HT-29 (cell line): ENCODE measurements at regions not wholly inside any gene's neighbourhood (a gene's known extent, or its start where the extent isn't known, plus 50 kb on each side); places are given as distances from the start of the nearest gene placed in this dataset.
"Not testable (repeated sequence)": the region's sequence is repeated elsewhere in the genome, so short reads cannot be mapped to it uniquely, and the experiment has no call there.

ENCODE experiments used
- DNase-seq: peaks from one replicate; pipeline ENCODE4 v3.0.0-alpha.2; 2015; ENCODE audit warnings: low spot score

DNA sequence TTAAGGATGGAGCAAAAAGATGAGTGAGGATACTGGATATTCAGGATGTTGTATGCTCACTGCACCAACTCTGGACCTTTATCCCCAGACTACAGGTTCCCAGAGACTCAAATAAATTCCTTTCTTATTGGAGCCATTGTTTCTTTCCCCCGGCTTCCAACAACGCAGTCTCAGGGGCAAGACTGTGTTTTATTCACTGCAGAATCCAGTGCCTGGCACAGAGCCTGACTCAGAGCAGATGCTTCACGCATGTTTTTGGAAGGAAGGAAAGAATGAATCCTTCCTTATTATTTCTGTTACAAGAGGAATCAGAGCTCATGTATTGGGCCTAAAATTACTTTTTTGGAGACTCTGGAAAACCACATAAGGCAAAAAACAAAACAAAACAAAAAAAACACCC is 96.0 kb upstream of the VGLL4 start:
- no peak for DNase-seq

DNA sequence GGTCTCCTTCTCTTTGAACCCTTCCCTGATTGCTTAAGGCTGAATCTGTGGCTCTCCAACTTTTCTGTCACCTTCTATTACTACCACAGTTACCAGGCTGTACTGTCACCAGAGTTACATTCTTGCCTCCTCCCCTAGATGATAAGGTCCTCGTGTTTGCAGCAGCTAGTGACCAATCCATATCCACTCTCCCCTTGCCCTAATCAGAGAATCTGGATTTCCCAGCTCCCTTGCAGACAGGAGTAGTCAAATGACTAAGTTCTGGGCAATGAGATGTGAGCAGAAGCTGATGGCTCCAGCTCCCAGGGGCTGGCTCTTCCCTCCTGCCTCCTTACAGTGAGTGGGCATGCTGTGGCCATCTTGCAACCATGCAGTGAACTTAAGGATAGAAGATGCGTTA is 95.4 kb upstream of the VGLL4 start:
- DNase-seq = no peak

DNA sequence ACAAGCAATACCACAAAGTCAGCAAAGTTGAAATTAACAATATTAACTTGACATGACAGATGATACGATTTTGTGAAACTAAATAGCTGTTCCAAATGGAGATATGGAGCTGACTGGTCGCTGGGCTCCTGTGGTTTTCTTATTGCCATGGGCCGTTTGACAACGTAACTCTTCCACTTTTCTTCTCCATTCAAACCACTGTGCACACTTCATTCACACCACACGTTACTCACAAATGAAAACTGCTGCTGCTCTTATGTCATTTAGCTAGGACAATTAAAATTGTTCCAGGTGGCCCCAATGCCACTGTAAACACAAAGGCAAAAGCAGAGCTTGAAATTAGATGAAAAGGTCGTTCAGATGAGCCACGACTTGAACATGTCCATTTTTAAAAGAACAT is 94.0 kb upstream of the VGLL4 start:
- no peak for DNase-seq

DNA sequence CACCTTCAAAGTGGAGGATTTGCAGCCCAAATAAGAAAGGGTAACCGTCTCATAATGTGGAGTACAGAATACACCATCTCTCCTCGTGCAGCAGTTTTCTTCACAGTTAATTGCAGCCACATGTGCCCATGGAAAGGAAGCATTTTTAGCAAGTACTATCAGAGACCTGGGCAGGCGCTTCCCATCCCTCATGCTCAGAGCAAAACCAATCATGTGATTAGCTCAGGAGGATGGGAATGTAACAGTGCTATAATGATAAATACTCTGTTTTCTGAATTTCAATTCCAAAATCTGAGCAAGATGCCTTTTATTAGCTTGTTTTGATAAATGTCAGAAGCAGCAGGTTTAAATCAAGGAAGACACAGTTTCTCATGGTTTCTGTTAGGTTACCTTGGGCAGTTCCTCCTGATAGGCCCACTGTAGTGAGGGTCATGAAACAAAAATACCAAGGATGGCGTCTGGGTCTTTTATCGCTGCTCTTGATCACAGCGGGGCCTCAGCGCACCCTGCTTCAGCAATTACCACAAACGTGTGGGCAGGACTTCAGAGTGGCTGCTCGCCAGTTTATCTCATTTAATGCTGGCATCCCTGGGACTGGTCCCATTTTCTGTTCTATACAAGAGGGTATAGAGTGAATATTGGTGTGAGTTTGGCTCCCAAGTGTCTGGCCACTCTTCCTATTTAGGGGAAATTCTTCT is 92.6 kb upstream of the VGLL4 start:
- DNase-seq = no peak

DNA sequence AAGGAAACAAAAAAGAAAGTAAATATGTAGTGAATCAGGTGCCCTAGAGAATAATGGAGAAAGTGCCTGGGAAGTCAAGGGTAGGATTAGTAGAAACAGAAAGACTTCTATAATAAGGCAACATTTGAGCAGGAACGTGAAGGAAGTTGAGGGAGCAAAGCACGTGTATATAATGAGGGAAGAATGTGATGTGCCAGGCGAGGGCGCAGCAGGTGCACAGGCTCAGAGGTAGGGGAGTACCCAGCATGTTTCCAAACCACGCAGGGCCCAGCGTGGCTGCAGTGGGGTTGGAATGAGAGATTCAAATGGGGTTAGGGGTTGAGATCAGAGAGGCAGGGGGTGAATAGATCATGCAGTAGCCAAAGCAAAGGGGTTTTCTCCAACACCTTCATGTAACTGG is 91.9 kb upstream of the VGLL4 start:
- no peak for DNase-seq

DNA sequence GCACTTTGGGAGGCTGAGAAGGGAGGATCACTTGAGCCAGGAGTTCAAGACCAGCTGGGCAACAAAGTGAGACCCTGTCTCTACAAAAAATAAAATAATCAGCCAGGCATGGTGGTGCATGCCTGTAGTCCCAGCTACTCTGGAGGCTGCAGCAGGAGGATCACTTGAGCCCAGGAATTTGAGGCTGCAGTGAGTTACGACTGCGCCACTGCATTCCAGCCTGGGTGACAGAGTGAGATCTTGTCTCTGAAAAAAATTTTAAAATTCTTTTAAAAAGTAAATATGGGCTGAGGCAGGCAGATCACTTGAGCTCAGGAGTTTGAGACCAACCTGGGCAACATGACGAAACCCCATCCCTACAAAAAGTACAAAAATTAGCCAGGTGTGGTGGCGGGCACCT is 91.4 kb upstream of the VGLL4 start:
- not testable (repeated sequence) for DNase-seq

DNA sequence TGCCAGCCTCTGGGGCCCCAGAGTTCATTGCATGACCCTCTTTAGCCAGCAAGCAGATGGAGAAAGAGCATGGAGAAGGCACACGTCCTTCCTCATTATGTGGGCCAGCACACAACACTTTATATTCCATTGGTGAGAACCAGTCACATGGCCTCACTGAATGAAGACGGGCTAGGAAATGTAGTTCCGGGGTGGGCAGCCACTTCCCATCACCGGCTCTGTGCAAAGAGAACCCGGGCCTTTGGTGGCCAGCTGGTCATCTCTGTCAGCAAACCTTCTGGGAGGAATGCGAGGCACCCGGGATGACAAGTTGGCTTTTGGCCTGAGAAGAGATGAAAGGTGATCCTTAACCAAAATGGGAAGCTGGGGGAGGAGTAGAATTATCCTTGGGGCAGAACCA is 90.2 kb upstream of the VGLL4 start:
- no peak for DNase-seq

DNA sequence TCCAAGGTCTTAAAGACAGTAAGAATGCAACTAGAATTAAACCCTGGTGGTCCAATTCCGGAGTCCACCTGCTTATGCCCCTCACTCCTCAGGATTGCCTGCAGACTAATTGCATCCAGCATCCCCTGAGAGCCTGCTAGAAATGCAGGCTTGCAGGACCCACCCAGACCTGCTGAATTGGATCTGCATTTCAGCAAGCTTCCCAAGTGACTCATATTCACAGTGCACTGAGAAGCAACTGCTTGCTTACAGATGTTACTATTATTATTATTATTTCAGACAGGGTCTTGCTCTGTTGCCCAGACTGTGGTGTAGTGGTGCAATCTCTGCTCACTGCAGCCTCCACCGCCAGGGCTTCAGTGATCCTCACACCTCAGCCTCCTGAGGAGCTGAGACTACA is 83.5 kb upstream of the VGLL4 start:
- no peak for DNase-seq

DNA sequence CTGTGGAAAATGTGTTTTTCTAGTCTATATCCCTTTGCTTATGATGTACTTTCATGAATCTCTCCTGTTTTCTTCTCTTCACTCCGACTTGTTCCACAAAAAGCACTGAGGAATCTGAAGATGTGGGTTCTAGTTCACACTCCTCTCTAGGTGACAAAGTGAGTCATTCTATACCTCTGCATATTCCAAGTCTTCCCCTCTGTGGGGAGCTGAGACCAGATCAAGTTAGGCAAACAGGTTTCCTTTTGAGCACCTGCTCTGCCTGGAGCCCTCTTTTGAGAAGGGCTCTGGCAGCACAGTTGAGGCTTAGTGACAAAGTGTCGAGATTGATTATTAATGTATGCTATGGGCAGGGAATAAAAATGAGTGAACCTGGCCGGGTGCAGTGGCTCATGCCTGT is 82.4 kb upstream of the VGLL4 start:
- no peak for DNase-seq

DNA sequence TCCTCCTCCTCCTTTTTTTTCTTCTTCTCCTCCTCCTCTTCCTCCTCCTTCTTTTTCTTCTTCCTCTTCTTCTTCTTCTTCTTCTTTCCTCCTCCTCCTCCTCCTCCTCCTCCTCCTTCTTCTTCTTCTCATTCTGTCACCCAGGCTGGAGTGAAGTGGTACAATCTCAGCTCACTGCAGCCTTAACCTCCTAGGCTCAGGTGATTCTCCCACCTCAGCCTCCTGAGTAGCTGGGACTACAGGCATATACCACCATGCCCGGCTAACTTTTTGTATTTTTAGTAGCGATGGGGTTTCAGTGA is 81.6 kb upstream of the VGLL4 start:
- DNase-seq = not testable (repeated sequence)

DNA sequence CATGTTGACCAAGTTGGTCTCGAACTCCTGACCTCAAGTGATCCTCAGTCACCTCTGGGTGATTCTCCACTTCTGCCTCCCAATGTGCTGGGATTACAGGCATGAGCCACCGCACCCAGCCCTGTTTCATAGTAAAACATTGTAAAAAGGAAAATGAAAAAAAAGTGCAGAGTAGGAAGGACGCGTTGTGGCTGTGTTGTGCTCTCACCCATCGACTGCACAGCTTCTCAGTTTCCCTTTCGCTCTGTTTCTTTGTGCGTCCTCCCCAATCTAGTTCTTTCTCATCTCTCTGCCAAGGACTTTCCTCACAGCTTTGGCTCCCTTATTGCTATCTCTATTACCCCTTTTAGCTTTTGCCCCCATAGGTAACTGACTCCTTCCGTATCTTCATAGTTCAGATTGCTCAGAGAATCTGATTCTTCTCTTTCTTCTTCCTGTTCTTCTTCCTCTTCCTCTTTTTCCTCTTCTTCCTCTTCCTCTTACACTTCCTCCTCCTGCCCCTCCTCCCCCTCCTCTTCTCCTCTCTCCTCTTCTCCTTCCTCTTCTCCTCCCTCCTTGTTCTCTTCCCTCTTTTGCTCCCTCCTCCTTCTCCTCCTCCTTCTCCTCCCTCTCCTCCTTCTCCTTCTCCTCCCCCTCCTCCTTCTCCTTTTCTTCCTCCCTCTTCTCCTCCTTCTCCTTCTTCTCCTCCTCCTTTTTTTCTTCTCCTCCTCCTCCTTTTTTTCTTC is 81.1 kb upstream of the VGLL4 start:
- no peak for DNase-seq

DNA sequence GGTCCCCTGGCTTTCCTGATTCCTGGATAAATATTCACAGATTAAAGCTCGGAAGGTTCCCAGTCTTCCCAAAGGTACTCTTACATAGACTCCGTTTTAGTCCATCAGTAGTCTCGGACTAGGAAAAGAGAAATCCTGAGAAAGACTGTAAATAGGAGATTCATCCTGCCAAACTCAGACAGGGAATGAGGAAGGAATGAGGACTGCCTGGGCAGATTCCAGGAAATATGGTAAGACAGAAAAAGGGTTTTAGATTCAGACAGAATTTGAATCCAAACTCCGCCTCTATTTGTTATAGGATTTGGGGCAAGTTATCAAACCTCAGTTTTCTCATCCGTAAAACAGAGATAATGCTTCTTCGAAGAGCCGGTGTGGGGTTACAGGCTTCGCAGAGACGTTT is 77.8 kb upstream of the VGLL4 start:
- DNase-seq = no peak

DNA sequence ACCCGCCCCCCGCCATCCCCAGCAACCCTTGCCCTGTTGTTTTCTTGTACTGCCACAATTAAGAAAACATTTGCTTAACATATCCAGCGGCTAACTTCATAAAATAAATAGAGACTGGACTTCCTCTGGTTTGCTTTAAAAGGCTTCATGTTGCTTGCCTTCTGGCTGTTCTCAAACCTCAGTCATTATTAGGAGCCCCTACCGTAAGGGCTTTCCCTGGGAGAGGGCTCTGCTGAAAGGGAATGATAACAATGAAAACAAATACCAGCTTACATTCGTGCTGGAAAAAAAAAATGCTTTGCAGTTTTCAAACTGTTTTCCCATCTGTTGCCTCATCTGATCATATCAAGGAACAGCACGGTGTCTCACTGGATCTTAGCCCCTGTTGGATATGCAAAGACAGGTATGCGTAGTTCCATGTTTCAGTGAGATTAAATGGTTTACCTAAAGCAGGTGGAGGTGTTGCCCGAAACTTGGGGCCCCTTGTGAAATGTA is 77.2 kb upstream of the VGLL4 start:
- DNase-seq = peak; percentile 34

DNA sequence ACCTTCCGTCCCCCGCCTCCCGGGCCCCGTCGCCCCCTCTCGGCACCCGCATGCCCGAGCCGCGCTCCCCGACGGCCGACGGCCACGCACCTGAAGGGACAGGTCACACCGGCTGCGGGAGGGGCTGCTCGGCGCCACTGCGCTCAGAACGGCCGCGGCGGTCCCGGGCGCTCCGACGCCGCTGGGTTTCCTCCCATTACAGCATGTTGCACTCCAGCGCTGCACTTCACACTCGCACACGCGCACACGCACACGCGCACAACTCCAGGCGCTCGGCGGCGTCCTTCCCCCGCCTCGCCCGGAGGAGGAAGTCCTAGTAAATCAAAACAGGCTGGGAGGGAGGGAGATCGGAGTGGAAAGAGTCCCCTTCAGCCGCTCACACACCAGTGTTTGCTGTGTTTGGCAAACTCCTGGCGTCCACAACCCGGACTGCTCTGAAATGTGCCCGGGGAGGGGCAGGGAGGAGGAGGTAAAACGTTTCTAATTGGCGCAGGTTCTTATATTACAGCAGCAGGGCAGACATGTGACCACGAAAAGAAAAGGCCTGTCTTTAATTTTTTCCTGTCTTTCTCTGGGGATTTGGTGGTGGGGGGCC is 76.7 kb upstream of the VGLL4 start:
- peak; percentile 67 for DNase-seq

DNA sequence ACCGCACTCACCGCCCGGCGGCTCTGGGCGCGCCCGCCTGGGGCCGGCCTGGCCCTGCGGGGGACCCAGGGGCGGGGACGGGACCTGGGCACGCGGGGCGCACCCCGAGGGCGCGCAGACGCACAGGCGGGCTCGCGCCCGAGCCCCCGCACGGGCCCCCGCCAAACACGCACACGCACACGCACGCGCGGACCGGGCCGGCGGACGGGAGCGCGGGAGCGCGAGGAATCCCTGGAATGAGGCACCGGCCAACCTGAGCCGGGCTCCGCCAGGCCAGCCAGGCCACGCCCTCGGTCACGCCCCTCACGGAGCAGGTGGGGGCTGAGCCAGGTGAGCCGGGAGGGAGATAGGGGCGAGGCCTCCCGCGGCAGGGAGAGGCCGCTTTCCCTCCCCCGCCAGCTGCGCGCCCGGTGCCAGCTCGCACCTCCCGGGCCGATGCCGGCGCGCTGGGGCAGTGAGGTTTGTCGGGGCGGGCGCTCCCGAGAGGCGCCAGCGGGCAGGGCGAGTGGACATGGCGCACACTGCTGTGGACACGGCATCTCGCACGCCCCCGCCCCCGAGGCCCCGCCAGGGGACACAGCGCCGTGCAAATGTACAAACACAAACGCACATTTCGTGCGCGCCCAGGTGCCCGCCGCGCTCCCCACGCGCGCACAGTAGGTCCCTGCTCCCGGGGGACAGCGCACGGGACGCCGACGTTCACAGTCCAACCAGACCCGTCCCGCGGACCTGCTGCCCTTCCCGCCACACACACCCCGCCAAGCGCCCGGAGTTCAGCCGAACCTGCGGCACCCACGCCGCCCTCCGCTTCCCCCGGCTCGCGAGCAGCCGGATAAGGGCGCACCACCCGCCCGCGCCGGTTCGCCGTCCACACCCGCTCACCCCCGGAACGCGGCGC is 75.9 kb upstream of the VGLL4 start:
- DNase-seq = peak; percentile 88

DNA sequence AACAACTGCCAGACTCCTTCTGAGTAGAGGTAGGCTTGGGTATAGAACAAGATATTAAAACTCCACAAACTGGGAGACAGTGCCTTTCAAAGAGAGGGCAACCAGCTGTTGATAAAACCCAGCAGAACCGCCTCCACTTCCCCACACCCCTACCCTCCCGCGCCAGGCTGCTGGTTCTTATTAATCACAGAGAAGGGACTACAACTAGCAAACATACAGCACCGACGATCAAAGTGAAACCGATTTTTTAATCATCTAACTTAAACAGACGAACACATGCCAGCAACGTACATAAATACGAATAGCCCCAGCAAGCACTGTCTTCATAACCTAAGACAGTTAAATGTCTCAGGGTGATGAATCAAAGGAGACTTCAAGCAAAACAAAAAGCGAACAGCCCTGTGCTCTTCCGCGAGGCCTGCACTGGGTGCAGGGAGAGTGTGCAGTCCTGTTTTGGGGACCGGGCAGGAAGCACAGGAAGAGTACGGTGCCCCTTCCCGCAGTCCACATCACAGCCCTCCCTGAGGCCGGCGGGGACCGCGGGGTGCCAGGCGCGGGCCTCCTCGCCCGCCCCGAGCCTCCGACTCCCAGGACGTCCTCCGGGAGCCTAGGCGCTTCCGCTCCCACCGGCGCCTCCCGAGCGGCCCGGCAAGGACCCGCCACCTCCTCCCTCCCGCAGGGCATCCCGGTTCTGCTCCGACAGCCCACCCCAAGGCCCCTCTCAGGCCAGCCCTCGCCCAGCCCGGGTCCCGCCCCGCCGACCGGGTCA is 75.1 kb upstream of the VGLL4 start:
- peak; percentile 53 for DNase-seq

DNA sequence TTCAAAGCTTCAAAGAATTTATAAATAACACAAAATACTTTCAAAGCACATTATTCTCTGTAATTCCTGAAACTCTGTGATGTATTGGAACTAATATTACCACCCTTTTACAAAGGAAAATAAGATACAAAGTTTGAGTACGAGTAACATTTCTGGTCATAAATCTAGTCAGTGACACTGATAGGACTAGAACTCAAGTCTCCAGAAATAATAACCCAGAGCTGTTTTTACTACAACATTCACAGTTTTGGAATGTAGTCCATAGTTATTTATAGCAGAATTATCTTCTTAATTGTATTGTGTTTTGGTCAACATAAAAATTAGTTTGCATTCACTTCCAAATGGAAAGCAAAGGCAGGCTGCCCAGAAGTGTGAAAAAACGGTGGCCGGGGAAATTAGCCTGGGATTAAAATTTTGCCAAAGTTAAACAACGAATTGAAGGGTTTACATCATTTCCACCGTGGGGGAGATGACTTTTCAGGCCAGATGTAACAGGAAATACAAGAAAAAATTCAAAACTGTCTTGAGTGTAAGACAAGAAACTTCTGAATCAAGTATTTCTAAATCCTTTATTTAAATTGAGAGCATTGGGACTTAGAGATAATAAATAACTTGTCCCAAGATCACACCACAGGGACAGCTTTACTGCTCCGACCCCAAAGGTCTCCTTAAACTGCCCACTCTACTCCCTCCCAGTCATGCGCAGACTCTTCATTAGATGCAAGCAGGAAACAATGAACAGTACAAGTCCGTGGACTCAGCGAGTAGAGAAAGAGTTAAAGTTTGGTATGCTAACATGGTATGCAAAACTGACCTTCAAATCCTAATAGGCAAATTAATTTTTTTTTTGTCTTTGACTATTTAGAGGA is 74.3 kb upstream of the VGLL4 start:
- DNase-seq = no peak

DNA sequence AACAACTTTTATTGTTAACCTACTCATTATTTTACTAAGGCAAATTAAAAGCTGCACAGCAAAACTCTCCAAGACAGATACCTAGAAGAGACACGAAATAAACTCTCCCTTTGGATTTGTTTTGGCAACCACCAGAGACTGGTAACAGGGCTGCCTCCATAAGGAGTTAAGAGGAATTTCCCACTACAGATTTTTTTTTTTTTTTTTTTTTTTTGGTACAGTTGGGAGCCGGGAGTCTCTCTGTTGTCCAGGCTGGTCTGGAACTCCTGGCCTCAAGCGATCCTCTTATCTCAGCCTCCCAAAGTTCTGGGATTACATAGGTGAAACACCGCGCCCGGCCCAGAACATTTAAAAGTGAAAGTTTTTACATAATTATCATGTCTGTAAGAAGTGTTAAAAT is 73.6 kb upstream of the VGLL4 start:
- DNase-seq = no peak

DNA sequence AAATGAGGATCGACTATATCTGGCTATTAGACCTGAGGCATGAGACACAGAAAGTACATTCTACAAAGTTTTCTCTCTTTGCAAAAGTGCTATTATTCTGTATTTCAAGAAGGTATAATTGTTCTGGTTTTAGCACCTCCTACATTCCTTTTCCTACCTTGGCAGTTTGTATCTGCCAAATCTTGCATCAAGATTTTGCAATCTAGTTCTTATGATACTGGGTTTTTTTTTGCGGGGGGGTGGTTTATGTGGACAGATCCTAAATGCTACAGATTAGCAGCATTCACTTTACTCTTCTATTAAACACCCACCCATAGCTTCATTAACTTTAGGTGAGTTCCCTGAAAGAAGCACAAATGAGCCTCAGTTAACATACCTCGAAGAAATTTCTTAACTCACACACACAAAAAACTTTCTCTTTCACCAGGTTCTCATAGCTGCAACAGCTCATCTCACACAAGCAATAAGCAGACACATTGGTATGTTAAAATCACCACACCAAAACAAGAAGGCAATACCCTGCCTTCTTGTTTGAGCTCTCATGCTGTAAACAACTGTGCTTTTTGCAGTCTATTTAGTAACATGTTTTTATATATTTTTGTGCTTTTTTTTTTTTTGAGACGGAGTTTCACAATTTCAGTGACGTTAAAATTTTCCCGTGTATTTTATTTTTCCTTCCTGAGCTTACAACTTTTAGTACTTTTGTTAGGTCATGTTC is 73.0 kb upstream of the VGLL4 start:
- DNase-seq = no peak

DNA sequence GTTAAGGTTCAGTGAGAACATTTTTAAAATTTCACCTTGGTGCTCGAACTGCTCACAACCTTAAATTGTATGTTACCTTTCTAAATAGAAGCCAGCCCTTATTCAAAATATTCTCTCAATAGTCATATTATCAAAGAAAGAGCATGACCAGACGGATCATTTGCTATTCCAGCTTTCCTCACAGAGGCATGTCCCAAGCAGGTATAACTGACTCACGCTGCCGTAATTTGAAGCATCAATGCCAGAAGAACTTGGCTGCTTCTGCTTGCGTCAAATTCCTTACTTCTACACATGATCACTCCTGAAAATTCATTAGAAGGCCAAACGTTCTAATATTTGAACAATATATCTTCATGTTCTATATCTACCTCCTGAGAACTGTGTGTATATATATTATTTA is 69.5 kb upstream of the VGLL4 start:
- no peak for DNase-seq
